ENCODE measurements at regions not wholly inside any gene's neighbourhood (a gene's known extent, or its start where the extent isn't known, plus 50 kb on each side); places are given as distances from the start of the nearest gene placed in this dataset.

DNA sequence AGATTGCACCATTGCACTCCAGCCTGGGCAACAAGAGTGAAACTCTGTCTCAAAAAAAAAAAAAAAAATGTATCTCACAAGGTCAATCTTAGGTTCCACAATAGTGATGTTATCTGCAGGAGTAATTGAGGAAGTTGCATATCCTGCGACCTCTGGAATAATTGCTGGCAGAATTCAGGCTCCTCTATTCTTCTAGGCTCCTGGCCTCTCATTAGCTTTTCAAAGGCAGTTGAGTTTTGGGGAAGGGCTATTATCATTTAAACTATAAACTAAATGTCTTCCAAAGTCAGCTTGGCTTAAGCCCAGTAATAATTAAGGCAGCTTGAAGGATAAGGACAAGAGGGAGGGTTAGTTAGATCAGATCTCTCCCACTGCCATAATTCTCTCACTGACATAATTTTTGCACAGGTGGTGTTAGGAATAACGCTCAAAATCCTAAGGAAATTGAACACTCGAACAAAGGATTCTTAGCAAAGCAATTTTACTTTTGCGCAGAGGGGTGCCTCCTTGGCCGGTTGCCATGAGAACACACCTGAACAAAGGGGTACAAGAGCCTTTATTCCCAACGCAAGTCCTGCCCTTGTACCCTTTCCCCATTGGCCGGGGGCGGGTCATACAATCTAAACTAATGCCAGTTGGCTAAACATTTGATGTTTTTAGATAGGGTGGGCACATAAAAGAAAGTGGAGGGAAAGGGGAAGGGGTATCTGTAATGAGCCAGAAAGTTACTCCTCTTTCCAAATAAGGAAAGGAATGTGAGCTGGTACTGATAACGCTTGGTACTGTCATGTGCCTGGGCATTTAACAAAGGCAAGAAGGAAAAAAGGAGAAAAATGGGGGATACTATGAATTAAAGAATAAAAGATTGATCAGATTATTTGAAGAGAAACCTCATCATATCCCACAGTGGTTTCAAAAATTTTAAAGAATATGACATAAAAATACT is 106.4 kb upstream of the CCNG1 start:
- TF ChIP-seq FOXP2 (optimal IDR thresholded peaks at IDR 0.05; ENCODE audit: borderline replicate concordance, extremely low read depth, extremely low read length, insufficient read depth) (no peak), TAF1 (IDR thresholded peaks at IDR 0.05; ENCODE audit: borderline replicate concordance, insufficient read depth, low read length) (no peak), POLR2AphosphoS5 (IDR thresholded peaks at IDR 0.05; ENCODE audit: low read depth, low read length) (no peak), SIN3A (IDR thresholded peaks at IDR 0.05; ENCODE audit: borderline replicate concordance, insufficient read depth, low read length) (no peak)
- TF ChIP-seq, protein P1, sequence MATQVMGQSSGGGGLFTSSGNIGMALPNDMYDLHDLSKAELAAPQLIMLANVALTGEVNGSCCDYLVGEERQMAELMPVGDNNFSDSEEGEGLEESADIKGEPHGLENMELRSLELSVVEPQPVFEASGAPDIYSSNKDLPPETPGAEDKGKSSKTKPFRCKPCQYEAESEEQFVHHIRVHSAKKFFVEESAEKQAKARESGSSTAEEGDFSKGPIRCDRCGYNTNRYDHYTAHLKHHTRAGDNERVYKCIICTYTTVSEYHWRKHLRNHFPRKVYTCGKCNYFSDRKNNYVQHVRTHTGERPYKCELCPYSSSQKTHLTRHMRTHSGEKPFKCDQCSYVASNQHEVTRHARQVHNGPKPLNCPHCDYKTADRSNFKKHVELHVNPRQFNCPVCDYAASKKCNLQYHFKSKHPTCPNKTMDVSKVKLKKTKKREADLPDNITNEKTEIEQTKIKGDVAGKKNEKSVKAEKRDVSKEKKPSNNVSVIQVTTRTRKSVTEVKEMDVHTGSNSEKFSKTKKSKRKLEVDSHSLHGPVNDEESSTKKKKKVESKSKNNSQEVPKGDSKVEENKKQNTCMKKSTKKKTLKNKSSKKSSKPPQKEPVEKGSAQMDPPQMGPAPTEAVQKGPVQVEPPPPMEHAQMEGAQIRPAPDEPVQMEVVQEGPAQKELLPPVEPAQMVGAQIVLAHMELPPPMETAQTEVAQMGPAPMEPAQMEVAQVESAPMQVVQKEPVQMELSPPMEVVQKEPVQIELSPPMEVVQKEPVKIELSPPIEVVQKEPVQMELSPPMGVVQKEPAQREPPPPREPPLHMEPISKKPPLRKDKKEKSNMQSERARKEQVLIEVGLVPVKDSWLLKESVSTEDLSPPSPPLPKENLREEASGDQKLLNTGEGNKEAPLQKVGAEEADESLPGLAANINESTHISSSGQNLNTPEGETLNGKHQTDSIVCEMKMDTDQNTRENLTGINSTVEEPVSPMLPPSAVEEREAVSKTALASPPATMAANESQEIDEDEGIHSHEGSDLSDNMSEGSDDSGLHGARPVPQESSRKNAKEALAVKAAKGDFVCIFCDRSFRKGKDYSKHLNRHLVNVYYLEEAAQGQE (IDR thresholded peaks at IDR 0.05; ENCODE audit: insufficient read depth in 1 of 2, low read depth in 2 of 2, low read length in 2 of 2) = no peak

DNA sequence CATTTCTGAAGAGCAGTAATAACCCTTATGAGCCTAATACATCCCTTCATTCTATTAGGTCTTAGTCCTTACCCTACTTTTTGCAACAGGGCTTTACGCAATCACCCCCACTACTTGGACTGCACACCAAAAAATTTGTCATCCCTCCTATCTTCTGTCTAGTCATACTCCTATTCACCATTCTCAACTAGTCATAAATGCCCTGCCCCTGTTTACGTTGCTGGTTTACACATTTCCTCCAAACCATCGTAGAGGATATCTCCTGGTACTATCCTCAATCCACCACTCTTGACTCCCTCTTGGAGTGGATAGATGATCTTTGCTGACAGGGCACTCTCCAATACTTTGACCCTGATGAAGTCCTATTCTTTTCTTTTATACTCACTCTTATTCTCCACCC is 98.2 kb upstream of the CCNG1 start:
- TF ChIP-seq FOXP2 (optimal IDR thresholded peaks at IDR 0.05; ENCODE audit: borderline replicate concordance, extremely low read depth, extremely low read length, insufficient read depth) (no peak), POLR2AphosphoS5 (IDR thresholded peaks at IDR 0.05; ENCODE audit: low read depth, low read length) (no peak), SIN3A (IDR thresholded peaks at IDR 0.05; ENCODE audit: borderline replicate concordance, insufficient read depth, low read length) (no peak), TAF1 (IDR thresholded peaks at IDR 0.05; ENCODE audit: borderline replicate concordance, insufficient read depth, low read length) (no peak)
- TF ChIP-seq, protein P1 (IDR thresholded peaks at IDR 0.05; ENCODE audit: insufficient read depth in 1 of 2, low read depth in 2 of 2, low read length in 2 of 2) = no peak

DNA sequence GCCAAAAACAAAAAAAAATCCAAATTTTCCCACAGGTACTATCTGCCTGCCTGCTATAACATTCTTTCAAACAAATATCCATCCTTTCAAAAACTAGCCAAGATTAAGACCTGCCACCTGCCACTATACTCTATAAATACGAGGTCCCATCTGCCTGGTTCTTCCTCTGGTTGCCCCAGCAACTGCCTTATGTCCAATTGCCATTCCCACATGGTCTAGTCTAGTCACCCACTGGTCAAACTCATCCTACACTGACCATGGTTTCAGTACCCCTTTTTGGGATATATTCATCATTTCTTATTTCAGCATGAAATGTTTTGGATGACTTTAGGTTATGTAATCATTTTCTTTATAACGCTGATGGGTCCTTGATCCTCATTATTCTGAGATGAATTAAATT is 95.1 kb upstream of the CCNG1 start:
- TF ChIP-seq FOXP2 (optimal IDR thresholded peaks at IDR 0.05; ENCODE audit: borderline replicate concordance, extremely low read depth, extremely low read length, insufficient read depth) = no peak
- no peak for TF ChIP-seq SIN3A (IDR thresholded peaks at IDR 0.05; ENCODE audit: borderline replicate concordance, insufficient read depth, low read length)
- TF ChIP-seq POLR2AphosphoS5 (IDR thresholded peaks at IDR 0.05; ENCODE audit: low read depth, low read length) = no peak
- TF ChIP-seq, protein P1 (IDR thresholded peaks at IDR 0.05; ENCODE audit: insufficient read depth in 1 of 2, low read depth in 2 of 2, low read length in 2 of 2) = no peak
- TF ChIP-seq TAF1 (IDR thresholded peaks at IDR 0.05; ENCODE audit: borderline replicate concordance, insufficient read depth, low read length) = no peak

DNA sequence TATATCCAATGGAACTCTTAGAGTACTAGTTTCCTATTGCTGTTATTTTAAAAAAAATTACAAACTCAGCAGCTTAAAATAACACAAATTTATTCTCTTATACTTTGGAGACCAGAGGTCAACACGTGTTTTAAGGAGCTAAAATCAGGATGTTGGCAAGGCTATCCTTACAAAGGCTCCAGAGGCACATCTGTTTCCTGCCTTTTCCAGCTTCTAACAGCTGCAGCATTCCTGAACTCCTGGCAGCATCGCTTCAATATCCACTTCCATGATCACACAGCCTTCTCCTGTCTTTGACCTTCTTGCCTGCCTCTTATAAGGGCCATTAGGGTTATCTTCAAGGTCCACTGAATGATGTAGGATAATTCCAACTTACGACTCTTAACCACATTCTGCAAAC is 92.2 kb upstream of the CCNG1 start:
- TF ChIP-seq, protein P1 (IDR thresholded peaks at IDR 0.05; ENCODE audit: insufficient read depth in 1 of 2, low read depth in 2 of 2, low read length in 2 of 2) = no peak
- no peak for TF ChIP-seq POLR2AphosphoS5 (IDR thresholded peaks at IDR 0.05; ENCODE audit: low read depth, low read length)
- TF ChIP-seq SIN3A (IDR thresholded peaks at IDR 0.05; ENCODE audit: borderline replicate concordance, insufficient read depth, low read length) = no peak
- TF ChIP-seq FOXP2 (optimal IDR thresholded peaks at IDR 0.05; ENCODE audit: borderline replicate concordance, extremely low read depth, extremely low read length, insufficient read depth) = no peak
- TF ChIP-seq TAF1 (IDR thresholded peaks at IDR 0.05; ENCODE audit: borderline replicate concordance, insufficient read depth, low read length) = no peak
